Hematopoietic multipotent progenitor cell treated with erythropoietin and hydrocortisone succinate and interleukin-3 and kit ligand, for 4 days (in vitro differentiated cells): ENCODE measurements at regions not wholly inside any gene's neighbourhood (a gene's known extent, or its start where the extent isn't known, plus 50 kb on each side); places are given as distances from the start of the nearest gene placed in this dataset.
A peak's percentile ranks its signal among the peaks of the same experiment; 100 is the strongest.
"Not testable (repeated sequence)": the region's sequence is repeated elsewhere in the genome, so short reads cannot be mapped to it uniquely, and the experiment has no call there.

Source experiments
- DNase-seq: peaks from one replicate; pipeline ENCODE4 v3.0.0-alpha.2; 2015

GRCh38 chr18:23311351-23312121 is 141.6 kb upstream of the RIOK3 start:
- DNase-seq, result no peak

GRCh38 chr18:23313379-23313778 is 139.7 kb upstream of the RIOK3 start:
- DNase-seq, result no peak

GRCh38 chr18:23314672-23315071 is 138.4 kb upstream of the RIOK3 start:
- DNase-seq, result no peak

- no peak for DNase-seq
Measured at GRCh38 chr18:23316316-23316715, 136.8 kb upstream of the RIOK3 start.

GRCh38 chr18:23316988-23317387 is 136.1 kb upstream of the RIOK3 start:
- no peak for DNase-seq

GRCh38 chr18:23317975-23318675 is 135.0 kb upstream of the RIOK3 start:
- peak; percentile 30 for DNase-seq

GRCh38 chr18:23320709-23321236 is 132.3 kb upstream of the RIOK3 start:
- no peak for DNase-seq

GRCh38 chr18:23321996-23322395 is 131.1 kb upstream of the RIOK3 start:
- no peak for DNase-seq

GRCh38 chr18:23324056-23324811 is 128.9 kb upstream of the RIOK3 start:
- no peak for DNase-seq

GRCh38 chr18:23324861-23325260 is 128.2 kb upstream of the RIOK3 start:
- DNase-seq, result no peak

- DNase-seq, result not testable (repeated sequence)
Measured at GRCh38 chr18:23329671-23330070, 123.4 kb upstream of the RIOK3 start.

- no peak for DNase-seq
Measured at GRCh38 chr18:23330423-23330822, 122.7 kb upstream of the RIOK3 start.

GRCh38 chr18:23331091-23331920 is 121.8 kb upstream of the RIOK3 start:
- no peak for DNase-seq

- no peak for DNase-seq
Measured at GRCh38 chr18:23332356-23332755, 120.7 kb upstream of the RIOK3 start.

- DNase-seq, result no peak
Measured at GRCh38 chr18:23333827-23334226, 119.3 kb upstream of the RIOK3 start.

GRCh38 chr18:23334569-23334968 is 118.5 kb upstream of the RIOK3 start:
- no peak for DNase-seq

- DNase-seq, result no peak
Measured at GRCh38 chr18:23336101-23336500, 117.0 kb upstream of the RIOK3 start.

- peak; percentile 19 for DNase-seq
Measured at GRCh38 chr18:23337599-23338444, 115.3 kb upstream of the RIOK3 start.

- no peak for DNase-seq
Measured at GRCh38 chr18:23340661-23341060, 112.4 kb upstream of the RIOK3 start.

- no peak for DNase-seq
Measured at GRCh38 chr18:23341383-23341782, 111.7 kb upstream of the RIOK3 start.

GRCh38 chr18:23341983-23342382 is 111.1 kb upstream of the RIOK3 start:
- no peak for DNase-seq

- DNase-seq, result no peak
Measured at GRCh38 chr18:23342506-23342905, 110.6 kb upstream of the RIOK3 start.
